ENCODE measurements at regions not wholly inside any gene's neighbourhood (a gene's known extent, or its start where the extent isn't known, plus 50 kb on each side); places are given as distances from the start of the nearest gene placed in this dataset.
A peak's percentile ranks its signal among the peaks of the same experiment; 100 is the strongest.

DNA sequence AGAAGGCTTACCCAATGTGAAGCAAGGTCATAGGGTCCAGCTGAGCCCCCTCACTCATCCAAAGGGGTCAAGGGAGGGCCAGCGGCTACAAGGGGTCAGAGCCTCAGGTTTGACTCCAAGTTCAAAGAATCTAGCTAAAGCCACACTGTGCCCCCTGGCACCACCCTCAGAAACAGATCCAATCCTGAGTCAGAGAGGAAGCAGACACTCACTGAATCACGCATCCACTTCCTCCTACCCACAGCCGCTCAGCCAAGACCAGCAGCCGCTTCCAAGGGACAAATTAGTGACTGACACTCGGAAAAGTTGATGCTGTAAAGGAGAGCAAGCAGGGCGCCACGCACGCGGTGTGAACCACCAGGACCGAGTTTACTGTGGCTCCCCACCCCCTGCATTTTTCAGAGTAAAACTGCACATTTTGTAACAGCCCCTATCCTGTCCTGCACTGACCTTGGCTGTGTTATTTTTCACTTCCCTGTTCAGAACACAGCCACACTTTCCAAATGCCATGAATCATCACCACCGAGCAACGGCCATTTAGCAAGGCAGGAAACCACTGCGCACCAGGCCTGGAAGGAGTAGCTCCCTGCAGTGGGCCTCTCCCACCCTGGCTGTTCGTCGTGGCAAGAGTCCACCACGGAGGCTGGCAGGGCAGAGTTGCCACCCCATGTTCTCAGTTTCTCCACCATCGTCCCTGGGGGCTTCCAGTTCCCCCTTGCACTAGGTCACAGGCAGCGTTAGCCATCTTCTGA is 147.8 kb downstream of the TOMM20 start (continued):
- TF ChIP-seq ZNF282 (CRISPR knock-in tag; IDR thresholded peaks at IDR 0.05) (no peak), BCL6 (CRISPR knock-in tag; IDR thresholded peaks at IDR 0.05) (peak; percentile 54; the same call in 1 of the 2 replicates), CHD4 (IDR thresholded peaks at IDR 0.05; ENCODE audit: insufficient read depth, insufficient replicate concordance, low read depth, low read length, poor library complexity, severe bottlenecking) (no peak), NFE2 (IDR thresholded peaks at IDR 0.05; ENCODE audit: low read depth) (peak; percentile 69), SIRT6 (IDR thresholded peaks at IDR 0.05; ENCODE audit: low read depth, low read length) (no peak), ZNF316 (IDR thresholded peaks at IDR 0.05) (peak; percentile 29; the same call in 1 of the 2 replicates), RBBP5 (IDR thresholded peaks at IDR 0.05; ENCODE audit: borderline replicate concordance, insufficient read depth, low read length, poor library complexity, severe bottlenecking) (peak; percentile 49), JUN (IDR thresholded peaks at IDR 0.05; ENCODE audit: borderline replicate concordance, low read depth, low read length) (peak; percentile 30; the same call in 1 of the 2 replicates), JUN (CRISPR knock-in tag; IDR thresholded peaks at IDR 0.05; ENCODE audit: borderline replicate concordance) (no peak), HNRNPLL (IDR thresholded peaks at IDR 0.05; ENCODE audit: low read depth, low read length, poor library complexity, severe bottlenecking) (no peak), TAF15 (IDR thresholded peaks at IDR 0.05; ENCODE audit: low read depth, low read length) (no peak), HNRNPH1 (optimal IDR thresholded peaks at IDR 0.05; ENCODE audit: low read depth, low read length) (no peak), RBM39 (optimal IDR thresholded peaks at IDR 0.05; ENCODE audit: low read depth, low read length) (no peak), MYBL2 (IDR thresholded peaks at IDR 0.05; ENCODE audit: low read depth) (no peak), MYBL2 (CRISPR knock-in tag; IDR thresholded peaks at IDR 0.05; ENCODE audit: borderline replicate concordance) (no peak), TCF3 (CRISPR knock-in tag; IDR thresholded peaks at IDR 0.05) (peak; percentile 29; the same call in 1 of the 2 replicates), ZNF212 (CRISPR knock-in tag; IDR thresholded peaks at IDR 0.05) (no peak), NUFIP1 (IDR thresholded peaks at IDR 0.05; ENCODE audit: partially characterized antibody) (no peak), RBM15 (IDR thresholded peaks at IDR 0.05; ENCODE audit: insufficient read depth, low read length) (no peak), BRCA1 (IDR thresholded peaks at IDR 0.05) (no peak), BRCA1 (CRISPR knock-in tag; IDR thresholded peaks at IDR 0.05) (no peak), TAF7 (tag; IDR thresholded peaks at IDR 0.05) (no peak), ZNF197 (CRISPR knock-in tag; IDR thresholded peaks at IDR 0.05; ENCODE audit: low read depth) (0 out of 2 replicates have a peak, but pooled peaks have one; percentile 39), SRSF7 (optimal IDR thresholded peaks at IDR 0.05; ENCODE audit: low read depth, low read length) (no peak), ZNF274 (IDR thresholded peaks at IDR 0.05; ENCODE audit: borderline replicate concordance, low read depth, low read length) (no peak), PCBP1 (IDR thresholded peaks at IDR 0.05; ENCODE audit: low read depth, low read length, poor library complexity, severe bottlenecking) (no peak), SPI1 (IDR thresholded peaks at IDR 0.05; ENCODE audit: borderline replicate concordance, low read depth, low read length) (peak; percentile 85), ZFP36 (IDR thresholded peaks at IDR 0.05; ENCODE audit: low read depth, low read length, partially characterized antibody) (no peak), HNRNPUL1 (IDR thresholded peaks at IDR 0.05; ENCODE audit: low read length) (no peak)
- TF ChIP-seq, protein P1, sequence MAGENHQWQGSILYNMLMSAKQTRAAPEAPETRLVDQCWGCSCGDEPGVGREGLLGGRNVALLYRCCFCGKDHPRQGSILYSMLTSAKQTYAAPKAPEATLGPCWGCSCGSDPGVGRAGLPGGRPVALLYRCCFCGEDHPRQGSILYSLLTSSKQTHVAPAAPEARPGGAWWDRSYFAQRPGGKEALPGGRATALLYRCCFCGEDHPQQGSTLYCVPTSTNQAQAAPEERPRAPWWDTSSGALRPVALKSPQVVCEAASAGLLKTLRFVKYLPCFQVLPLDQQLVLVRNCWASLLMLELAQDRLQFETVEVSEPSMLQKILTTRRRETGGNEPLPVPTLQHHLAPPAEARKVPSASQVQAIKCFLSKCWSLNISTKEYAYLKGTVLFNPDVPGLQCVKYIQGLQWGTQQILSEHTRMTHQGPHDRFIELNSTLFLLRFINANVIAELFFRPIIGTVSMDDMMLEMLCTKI (IDR thresholded peaks at IDR 0.05; ENCODE audit: partially characterized antibody): no peak

All from K562 (cell line).